GM19372 (cell line): ENCODE measurements at regions not wholly inside any gene's neighbourhood (a gene's known extent, or its start where the extent isn't known, plus 50 kb on each side); places are given as distances from the start of the nearest gene placed in this dataset.
"Not testable (repeated sequence)": the region's sequence is repeated elsewhere in the genome, so short reads cannot be mapped to it uniquely, and the experiment has no call there.

Source experiments
- ATAC-seq: cut with Tn5 transposase; IDR thresholded peaks from one replicate; pipeline ENCODE4 v1.9.1; 2021; ENCODE audit warnings: mild to moderate bottlenecking, low read depth, moderate library complexity; ENCODE audit not compliant: unreplicated experiment

DNA sequence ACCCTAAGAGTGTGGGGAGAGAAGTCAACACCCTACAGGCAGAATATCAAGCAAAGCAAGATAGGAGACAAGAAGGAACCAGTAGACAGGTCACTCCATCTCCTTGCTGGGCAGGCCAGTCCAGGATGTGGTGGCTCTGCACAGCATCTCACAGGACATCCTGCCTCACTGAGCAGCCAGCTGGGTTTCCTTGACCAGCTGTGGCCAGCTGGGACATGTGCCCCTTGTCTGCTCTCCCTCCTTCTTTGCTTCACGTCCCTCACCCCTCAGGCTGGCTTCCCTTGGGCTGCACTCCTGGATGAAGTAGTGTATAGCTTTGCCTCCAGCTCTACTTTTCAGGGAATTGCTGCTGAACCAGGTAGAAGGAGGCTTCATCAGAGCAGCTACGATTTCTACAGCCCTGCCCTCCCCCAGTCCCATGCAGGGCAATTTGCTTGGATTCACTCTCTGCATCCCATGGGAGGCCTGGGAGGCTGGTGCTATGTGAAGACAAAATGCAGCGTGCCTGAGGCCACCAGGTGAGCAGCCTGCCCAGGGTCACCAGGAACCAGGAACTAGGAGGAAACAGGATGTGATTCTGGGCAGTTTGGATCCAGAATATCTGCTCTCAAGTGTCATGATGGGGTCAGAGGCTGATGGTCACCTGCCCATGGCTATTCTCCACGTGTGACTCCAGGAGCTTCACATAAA is 110.0 kb upstream of the PMEPA1 start:
- ATAC-seq = no peak

DNA sequence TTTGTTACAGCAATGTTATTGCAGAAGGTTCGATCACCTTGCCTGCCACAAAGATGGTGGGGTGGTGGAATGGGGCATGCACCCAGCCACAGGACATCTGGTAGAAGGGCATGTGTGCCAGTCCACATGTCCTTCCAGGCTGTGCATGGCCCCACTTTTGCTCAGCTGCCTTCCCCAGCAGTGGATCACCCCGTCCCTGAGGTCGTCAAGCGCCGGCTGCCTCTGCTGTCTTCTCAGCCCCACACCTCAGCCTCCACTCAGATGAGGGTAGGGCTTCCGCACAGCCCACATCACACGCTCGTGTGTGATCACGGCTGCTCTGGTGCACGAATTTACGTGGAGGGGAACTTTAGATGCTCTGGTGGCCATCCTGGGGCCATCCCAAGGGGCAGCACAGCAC is 109.5 kb upstream of the PMEPA1 start:
- no peak for ATAC-seq

DNA sequence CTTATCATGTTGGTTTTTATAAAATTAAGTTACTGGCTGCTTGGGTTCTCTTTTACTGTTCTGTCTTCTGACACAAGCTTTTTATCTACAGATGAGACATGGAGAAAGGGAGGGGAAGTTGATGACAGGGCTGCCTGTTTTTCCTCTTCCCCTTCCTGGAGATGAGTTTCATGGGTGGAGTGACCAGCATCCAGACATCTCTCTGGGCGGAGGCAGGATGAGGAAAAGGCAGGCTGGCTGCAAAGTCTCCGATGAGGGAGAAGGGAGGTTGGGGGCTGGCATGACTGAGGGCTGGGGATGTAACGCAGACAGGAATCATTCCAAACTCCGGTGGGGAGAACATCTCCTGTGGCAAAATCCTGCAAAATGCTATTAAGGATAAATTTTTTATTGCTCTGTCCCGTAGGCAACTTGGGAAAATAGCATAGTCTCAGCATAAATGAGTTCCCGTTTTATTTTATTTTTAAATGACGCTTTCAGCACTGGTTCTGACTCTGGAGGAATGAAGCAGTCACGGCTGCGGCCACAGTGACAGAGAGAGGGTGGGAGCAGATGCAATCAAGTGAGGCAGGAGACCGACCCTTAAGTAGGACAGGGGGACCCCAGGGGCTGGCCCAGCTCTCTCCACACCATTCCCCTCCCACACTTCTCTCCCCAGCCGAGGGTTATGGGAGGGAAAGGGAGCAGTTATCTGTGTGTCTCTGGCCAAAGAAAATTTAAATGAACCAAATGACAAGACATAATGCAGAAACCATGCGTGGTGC is 108.8 kb upstream of the PMEPA1 start:
- ATAC-seq = no peak

DNA sequence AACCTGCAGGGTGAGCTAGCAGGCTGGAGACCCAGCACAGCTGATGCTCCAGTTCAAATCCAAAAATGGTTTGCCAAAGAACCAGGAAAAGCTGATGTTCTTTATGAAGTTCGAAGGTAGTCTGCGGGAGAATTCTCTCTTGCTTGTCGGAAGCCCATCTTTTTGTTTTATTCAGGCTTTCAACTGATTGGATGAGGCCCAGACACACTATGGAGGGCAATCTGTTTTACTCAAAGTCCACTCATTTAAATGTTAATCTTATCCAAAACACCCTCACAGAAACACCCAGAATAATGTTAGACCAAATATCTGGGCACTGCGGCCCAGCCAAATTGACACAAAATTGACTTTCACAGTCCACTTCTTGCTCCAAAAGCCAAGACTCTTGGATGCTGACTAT is 105.6 kb upstream of the PMEPA1 start:
- no peak for ATAC-seq

DNA sequence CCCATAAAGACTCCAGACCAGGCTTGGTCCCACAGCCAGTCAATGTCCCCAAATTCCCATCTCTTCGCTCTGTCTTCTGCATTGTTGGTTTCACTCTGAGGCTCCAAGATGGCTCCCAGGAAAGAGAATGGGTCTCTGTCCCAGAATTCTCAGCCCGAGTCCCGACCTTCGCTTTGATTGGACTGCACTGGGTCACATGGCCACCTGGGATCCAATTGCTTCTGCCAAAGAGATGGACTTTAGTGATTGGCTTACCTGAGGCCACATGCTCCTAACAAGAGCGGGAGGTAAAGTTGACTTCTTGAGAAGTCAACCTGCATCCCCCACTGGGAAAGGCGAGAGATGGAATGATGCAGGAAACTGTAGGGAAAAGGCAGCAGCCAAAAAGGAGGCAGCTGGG is 104.7 kb upstream of the PMEPA1 start:
- no peak for ATAC-seq

DNA sequence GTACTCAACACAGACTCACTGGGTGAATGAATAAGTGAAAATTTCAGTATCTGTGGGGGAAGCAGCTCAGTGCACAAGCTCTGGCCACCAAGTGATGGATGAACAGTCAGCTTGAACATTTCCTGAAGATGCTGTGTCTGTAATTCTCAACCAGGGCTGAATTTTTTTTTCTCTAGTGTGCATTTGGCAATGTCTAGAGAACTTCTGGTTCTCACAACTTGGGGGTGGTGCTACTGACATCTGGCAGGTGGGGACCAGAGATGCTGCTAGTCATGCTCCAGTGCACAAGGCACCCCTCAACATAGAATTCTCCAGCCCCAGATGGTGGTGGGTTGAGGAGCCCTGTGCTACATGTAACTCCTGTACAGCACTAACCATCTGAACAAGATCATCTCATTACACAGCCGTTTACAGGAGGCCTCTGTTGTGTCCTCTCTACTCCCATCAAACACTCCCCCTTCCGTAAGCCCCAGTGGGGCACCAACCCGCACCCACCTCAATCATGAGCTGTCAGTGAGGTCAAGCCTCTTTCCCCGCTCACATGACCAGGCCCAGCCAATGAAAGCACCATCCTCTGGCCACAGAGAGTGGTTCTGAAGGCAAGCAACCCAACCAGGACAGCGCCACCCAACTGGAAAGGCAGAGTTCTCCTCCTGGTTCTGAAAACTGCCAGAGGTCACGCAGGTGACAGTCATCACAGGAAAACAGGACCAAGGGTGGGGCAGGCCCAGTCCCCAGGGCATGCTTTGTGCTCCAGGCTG is 103.9 kb upstream of the PMEPA1 start:
- ATAC-seq = no peak

DNA sequence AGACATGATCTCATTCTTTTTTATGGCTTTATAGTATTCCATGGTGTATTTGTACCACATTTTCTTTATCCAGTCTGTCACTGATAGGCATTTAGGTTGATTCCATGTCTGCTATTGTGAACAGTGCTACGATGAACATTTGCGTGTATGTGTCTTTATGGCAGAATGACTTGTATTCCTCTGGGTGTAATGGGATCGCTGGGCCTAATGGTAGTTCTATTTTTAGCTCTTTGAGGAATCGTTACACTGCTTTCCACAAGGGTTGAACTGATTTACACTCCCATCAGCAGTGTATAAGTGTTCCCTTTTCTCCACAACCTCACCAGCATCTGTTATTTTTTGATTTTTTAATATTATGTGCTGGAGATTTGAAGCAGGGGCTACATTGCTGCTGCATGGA is 102.8 kb upstream of the PMEPA1 start:
- not testable (repeated sequence) for ATAC-seq

DNA sequence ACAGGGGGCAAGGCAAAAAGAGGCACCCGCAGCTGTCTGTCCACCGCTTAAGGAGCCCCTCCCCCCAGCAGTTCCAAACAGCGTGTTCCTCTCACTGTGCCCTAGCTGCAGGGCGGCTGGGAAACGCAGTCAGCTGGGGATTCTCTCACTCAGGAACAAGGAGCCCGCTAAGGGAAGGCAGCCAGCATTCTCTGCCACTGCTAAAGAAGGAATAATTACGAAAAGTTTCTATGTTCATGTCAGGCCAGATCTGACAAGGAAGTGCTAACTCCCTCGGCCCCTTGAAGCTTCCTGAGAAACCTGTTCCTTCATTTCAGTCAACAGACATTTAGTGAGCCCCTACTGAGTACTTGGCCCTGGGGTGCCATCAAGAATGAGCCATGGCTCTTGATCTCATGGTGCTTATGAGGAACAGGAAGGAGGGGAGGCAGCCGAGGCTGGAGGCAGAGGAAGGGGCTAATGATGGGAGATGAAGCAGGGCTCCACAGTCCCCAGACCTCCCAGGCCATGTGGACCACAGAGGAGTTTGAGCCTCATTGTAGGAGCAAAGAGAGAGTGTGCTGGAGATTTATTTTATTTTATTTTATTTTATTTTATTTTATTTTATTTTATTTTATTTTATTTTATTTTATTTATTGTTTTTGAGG is 101.7 kb upstream of the PMEPA1 start:
- ATAC-seq = no peak

DNA sequence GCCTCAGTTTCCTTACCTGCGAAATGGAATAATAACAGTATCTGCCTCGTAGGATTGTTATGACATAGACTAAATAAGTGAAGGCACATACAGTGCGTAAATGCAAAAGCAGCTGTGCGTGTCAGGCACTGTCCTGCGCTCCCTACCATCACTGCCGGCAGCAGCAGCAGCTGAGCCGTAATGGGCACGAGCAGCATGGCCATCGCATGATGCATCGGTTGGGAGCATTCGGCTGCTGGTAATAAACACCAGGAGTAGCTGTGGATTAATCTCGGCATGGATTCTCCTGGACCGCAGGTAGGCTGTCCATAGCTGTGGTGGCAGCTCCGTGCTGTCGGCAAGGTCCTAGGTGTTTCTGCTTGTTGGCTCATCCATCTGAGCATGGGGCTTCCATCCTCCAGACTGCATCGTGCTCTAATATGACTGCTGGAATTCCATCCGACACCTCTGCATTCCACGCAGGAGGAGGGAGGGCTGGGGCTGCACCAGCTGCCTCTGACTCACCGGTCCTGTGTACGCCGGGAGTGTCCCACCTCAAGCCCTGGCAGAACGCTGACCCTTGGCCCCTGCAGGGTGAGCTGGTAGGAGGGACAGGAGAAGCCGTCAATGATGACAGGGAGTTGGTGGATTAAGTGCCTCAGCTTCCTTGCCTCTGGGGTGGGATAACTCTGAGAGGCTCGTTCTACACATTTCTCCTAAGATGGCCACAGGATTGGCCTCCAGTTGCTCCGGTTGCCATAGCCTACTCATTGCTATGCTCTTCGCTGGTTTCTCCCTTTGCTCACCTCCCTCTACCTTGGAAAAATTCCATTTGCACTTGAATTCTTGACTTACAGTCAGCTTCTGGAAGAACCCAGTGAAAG is 100.9 kb upstream of the PMEPA1 start:
- no peak for ATAC-seq

DNA sequence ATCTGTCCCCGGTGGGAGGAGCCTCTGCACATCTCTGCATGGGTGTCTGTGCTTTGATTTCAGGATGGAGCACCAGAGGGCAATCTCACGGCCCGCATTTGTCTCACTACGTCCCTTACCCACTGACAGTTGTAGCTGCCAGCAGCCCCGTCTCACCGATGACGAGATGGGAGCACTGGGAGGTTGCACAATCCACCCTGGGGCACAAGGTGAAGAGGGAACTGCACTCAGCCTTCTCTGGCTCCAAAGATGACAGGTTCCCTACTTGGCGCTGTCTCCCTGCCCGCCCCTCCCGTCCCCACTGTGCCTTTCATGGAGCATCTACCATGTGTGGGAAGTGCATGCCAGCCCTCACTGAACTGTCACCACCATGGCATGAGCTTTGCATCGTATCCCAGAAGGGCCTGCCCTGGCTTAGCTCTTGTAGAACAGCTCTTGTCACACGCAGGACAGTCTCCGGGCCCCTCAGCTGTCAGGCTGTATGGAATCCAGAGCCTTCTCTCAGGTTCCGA is 99.9 kb upstream of the PMEPA1 start:
- no peak for ATAC-seq

DNA sequence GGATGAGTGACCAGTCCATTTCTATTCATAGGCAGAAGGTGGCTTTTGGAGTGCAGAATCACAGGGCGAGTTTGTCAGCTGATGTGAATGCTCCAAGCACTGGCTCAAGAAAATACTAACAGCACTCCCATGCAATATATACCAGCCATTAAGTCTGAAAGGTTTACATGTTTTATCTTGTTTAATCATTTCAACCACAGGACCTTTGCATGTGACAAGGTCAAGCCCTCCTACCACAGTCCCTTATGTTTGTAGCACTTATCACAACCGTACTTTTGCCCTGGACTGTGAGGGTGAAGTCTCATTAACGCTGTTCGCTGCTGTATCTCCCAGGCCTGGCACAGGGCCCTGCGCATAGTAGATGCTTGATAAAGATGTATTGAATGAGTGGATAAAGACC is 99.3 kb upstream of the PMEPA1 start:
- no peak for ATAC-seq

DNA sequence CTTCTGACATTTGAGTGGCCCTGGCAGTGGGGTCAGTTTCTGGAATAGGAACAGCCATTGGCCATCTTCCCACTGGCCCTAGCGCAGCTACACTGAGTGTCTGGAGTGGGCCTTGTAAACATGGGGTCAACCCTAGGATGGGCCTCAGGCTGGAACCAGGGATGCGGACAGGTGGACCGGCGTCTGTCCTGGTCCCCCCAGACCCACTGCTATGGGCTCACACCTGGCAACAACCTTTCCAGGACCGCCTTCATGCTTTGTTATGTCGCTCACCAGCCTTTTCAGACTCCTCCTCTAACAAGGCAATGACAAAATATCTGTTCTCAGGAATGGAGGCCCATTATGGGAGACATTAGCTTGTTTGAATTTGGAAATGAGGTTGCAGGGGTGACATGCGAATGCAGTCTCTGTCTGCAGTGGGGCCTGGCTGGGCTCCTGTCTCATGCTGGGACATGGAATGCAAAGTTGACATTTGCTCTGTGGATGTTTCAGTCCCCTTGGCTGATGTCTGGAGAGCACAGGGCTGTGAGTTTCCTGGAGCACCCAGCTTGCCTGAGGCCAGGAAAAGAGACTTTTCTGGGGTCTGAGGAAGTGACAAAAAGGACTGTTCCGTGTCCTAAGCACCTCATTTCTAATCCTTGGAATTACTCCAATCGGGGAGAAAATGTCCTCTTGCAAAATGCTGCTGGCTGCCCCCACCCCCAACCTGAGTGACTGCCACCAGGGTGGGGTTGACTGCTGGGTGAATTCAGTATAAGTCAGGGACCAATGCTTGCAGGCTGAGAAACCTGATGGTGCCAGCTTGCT is 98.7 kb upstream of the PMEPA1 start:
- ATAC-seq = no peak

DNA sequence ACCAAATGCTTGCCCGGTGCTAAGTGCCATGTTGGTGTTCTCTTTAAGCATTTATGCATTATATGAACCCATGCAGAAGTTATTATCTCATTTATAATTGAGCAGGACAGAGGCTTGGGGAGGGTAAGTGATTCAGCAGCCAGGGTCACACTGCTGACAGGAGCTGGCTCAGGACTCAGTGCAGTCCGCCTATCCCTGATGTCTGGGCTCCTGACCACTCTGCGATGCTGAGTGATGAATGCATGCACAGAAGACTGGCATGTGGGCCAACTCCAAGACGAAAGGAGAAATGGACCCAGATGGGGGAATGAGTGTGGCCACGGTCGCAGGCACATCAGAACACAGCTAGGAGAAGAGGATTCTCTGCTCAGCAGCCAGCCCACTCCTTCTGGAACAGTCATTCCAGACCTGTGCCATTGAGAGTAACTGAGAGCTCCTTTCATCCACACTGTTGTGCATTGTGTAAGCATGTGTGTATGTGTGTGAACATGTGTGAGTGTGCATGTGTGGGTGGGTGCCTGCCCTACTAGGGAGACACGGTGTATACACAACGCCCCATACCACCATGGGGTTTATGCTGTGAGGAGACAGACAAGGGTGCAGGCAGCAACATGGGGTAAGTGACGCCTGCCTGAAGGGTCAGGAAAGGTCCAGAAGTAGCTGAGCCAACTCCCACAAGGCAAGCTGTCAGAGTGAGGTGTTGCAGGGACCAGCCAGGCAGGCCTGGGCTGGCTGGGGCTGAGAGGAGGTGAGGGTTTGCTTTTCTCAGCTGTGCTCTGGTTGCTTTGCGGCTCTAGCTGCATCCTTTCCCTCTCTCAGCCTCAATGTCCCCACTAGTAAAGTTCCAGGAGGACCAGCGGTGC is 97.8 kb upstream of the PMEPA1 start:
- ATAC-seq = no peak

DNA sequence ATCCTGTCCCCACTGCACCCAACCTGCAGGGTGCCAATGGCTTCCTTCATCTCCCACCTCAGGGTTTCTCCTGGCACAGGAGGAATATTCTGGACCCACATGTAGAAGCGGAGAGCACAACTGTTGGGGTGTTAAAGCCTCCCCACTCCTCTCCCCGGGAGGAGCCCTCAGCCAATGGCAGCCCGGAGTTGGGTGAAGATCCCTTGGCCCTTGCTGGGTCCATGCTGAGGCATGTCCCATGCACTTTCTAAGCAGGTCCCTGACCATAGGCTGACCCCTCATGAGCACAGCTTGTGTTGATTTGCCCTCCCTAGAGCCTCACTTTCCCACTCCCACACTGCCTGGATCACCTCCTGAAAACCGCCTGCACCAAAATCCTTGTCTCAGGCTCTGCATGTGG is 97.2 kb upstream of the PMEPA1 start:
- ATAC-seq = no peak

DNA sequence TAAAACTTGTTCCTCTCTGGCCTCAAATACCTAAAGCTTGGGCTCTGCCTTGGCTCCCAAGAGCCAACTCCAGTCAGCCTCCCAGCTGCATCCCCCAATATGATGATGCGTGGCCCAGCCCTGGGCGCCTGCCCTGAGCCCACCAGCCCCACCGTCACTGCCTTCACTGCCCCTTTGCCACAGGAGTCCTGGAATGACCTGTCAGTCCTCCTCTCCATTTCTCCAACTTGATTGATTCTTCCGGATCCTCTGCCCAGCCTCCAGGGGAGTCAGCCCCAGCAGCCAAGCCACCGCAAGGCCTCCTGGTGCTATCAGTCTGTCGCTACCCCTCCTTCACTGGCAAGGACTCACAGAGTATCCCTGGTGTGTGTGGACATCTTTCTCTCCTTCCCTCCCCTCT is 96.7 kb upstream of the PMEPA1 start:
- ATAC-seq = no peak

DNA sequence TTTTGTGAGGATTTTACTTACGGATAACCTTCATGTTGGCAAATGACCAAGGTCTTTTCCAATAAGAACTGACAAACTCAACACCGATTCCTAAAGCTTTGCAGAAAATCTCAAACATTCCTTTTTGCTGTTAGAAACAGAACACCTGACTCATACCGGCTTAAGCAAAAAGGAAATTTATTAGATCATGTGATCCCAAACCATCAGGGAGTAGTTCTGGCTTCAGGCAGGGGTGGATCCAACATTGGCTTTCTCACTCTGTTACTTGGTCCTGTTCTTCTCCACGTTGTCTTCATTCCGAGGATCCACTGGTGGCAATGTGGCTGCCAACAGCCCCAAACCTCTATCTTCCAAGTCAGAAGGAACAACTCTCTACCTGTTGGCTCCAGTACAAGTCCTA is 95.9 kb upstream of the PMEPA1 start:
- ATAC-seq = no peak

DNA sequence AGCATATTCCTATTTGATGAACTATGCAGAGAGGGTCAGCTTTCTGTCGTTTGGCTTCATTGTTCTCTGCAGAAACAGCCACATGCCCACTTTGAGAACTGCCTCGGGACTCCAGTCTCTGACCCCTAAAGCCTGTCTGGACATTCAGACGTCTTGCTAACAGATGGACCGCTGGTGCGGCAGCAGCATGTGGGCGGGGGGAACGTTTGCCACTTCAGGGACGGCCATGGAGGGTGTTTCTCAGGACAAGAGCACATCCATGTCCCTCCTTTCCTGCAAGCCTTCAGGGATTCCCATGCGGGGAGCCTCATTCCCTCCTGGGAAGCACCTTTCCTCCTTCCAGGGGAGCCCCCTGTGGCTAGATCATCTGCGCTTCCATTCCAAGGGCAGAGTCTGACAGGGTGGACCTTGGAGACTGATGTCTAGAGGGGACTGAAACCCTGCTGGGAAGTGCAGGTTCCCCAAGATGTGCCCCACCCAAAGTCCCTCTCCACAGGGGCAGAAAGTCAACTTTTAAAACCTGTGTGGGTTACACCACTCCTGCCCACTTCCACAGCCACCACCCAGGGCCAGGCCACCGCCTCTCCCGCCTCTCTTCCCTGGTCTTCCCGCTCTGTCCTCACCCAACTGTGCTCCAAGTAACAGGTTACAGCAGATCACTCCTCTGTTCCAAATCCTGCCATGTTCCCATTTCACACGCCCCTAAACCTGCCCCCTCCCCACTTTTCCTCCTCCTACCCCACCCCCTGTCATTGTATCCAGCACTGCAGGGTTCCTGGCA is 94.8 kb upstream of the PMEPA1 start:
- no peak for ATAC-seq
